ENCODE measurements at regions not wholly inside any gene's neighbourhood (a gene's known extent, or its start where the extent isn't known, plus 50 kb on each side); places are given as distances from the start of the nearest gene placed in this dataset.

DNA sequence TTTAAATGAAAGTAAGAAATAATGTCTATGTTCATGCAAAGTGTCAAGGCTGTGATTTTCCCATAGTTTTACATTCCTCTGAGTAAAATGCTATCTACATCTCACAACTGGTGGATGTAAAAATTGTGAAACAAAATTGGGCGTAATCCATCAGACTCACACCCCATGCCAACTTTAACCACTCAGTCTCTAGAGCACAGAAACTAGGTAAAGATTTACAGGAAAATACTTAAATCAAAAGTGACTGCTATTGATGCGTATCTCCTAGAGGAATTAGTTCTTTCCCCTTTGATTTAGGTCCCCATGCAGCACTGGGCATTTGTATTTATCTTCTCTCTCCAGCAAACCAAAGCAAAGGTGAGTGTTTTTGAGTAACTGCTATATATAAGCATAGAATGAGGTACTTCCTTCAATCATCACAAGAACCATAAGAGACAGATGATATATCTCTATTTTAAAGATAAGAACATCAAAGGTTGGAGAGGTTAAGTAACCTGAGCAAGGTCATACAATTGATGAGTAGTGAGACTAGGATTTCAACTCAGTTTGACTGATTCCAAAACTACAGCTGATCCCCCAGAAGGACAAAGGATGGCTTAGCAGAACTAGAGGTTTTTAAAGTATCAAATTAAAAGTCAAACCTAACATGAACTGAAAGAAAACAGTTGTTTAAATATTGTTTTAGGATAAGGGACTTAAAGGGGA, 594.0 kb upstream of the ACVR2A start:
- Mint-ChIP-seq H3K4me3 (no peak overlapping the region), H3K27ac (peak overlapping the region in 1 of 2 donors; percentile 53), H3K27me3 (peaks cover 7% of the 10 kb centered on the region), H3K9me3 (peaks cover 0 to 8% of the 10 kb centered on the region in 2 donors), H3K4me1 (no peaks in the 10 kb centered on the region)
- no peak for DNase-seq
- ATAC-seq, result no peak

DNA sequence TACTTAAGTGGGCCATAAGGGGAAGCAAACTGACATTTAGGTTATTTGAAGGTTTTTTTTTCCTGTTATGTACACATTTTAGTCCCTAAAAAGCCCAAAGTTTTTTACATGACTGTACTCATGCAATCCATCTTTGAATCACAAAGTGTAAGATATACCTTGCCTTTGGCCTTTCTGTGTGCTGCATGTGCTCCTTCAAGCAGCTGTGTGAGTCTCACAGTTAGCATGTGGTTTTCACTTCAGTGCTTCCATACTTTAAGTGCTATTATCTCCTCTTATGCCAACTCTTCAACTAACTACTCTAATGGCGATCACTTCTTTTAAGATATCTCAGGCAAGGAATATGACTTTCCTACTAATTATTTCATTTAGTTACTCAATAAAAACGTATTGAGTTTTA, 597.1 kb upstream of the ACVR2A start:
- ATAC-seq, result no peak

DNA sequence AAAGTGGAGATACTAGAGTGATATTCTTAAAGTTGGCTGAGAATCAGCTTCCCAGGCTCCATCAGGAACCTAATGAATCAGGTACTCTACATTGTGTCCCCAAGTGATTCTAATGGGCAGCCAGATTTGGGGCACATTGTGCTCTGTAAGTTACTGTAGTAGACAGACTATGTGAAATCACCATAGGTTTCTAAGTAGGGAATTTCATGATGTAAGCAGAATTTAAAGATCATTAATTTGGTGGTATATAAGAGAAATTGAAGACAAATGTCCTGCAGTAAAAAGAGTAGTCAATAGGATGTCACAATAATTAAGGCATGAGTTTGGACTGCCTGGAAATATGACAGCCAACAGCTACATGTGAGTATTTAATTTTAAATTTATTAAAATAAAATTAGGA, 602.4 kb upstream of the ACVR2A start:
- ATAC-seq (no peak), DNase-seq (no peak)
- Mint-ChIP-seq H3K27me3 (peaks cover 8% of the 10 kb centered on the region), H3K4me1 (no peaks in the 10 kb centered on the region), H3K9me3 (no peaks in the 10 kb centered on the region), H3K4me3 (no peak overlapping the region), H3K27ac (no peak overlapping the region)

More for the DNA sequence above, 597.1 kb upstream of the ACVR2A start:
- no peak overlapping the region for H3K4me3 Mint-ChIP-seq
- no peak for DNase-seq
- no peaks in the 10 kb centered on the region for H3K27me3 Mint-ChIP-seq
- peaks cover 0 to 3% of the 10 kb centered on the region in 2 donors for H3K9me3 Mint-ChIP-seq
- no peaks in the 10 kb centered on the region for H3K4me1 Mint-ChIP-seq
- H3K27ac Mint-ChIP-seq, result peak overlapping the region in 1 of 2 donors; percentile 9

DNA sequence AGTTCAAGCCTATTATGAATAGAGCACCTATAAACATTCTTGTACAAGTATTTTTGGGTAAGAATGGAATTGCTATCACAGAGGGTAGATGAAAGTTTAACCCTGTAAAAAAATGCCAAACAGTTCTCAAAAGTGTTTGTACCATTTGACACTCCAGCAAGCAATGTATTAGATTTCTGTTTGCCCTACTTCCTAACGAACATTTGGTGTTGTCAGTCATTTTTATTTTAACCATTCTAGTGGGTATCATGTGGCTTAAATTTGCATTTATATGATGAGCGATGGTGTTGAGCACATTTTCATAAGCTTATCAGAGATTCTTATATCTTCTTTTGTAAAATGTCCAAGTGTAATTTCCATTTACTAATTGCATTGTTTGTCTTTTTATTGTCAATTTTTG, 608.2 kb upstream of the ACVR2A start:
- peaks cover 8% of the 10 kb centered on the region for H3K27me3 Mint-ChIP-seq
- no peaks in the 10 kb centered on the region for H3K9me3 Mint-ChIP-seq
- DNase-seq, result no peak
- no peak overlapping the region for H3K27ac Mint-ChIP-seq
- no peak for ATAC-seq
- H3K4me1 Mint-ChIP-seq, result no peaks in the 10 kb centered on the region
- H3K4me3 Mint-ChIP-seq, result no peak overlapping the region

DNA sequence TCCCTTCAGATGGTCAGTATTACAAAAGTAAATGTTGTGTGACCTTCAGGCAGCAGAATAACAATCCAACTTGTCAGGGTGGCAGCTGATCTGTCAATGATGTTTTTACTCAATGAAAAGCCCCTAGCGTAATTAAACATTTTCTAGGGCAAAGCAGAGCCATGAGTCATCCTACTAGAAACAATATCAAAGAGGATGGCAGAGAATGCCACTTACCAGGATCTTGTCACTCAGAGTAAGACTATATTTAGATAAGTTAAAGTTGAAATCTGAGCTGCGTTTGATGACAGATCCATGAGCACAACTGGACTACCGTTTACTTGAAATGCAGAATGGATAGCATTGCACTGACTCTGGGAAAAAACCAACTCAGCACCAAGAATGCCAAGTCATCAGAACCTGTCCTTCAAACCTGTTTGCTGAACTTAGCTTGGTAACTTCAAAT, 612.6 kb upstream of the ACVR2A start:
- no peaks in the 10 kb centered on the region for H3K9me3 Mint-ChIP-seq

DNA sequence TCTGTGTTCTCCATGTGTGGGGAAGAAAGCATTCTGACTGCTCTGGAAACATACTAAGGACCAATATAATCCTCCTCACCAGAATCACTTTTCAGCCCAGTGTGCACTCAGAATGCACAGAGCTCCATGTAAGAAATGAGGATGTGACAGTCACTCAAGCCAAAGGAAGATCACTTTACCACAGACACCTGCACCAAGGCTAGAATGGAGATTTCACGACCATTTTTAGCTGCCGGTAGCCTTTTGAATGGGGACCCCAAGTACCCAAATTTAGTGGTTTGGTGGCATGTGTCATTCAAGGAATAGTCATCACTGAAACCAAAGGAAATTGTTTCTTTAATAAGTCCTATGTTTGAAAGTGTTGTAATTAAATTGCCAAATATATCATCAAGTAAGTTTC, 613.2 kb upstream of the ACVR2A start:
- no peak for DNase-seq
- peak; percentile 54 for ATAC-seq
- Mint-ChIP-seq H3K4me3 (no peak overlapping the region), H3K27me3 (no peaks in the 10 kb centered on the region), H3K27ac (no peak overlapping the region), H3K4me1 (no peaks in the 10 kb centered on the region), H3K9me3 (no peaks in the 10 kb centered on the region)

More for the DNA sequence above, 612.6 kb upstream of the ACVR2A start:
- Mint-ChIP-seq H3K27me3 (no peaks in the 10 kb centered on the region), H3K4me3 (no peak overlapping the region), H3K27ac (no peak overlapping the region), H3K4me1 (no peaks in the 10 kb centered on the region)
- ATAC-seq (no peak), DNase-seq (no peak)

DNA sequence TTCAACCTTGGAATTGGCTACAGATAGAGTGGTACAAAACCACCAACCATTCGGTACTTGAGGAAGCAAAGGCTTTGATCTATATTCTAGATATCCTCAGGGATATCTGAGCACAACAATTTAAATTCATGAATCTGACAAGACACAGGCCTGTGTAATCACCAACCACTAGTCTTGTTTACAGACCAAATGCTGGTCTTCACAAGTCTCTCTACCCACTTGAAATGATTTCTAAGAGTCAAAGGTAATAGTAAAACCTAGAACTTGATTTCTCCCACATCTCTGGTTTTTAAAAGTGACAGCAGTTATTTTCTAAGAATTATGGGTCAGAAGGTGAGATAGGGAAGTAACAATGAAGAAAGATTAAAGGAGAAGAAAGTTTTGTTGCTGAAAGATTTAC, 613.7 kb upstream of the ACVR2A start:
- no peak overlapping the region for H3K4me3 Mint-ChIP-seq
- no peaks in the 10 kb centered on the region for H3K4me1 Mint-ChIP-seq
- no peak for ATAC-seq
- H3K27ac Mint-ChIP-seq, result no peak overlapping the region
- H3K27me3 Mint-ChIP-seq, result no peaks in the 10 kb centered on the region
- no peaks in the 10 kb centered on the region for H3K9me3 Mint-ChIP-seq
- no peak for DNase-seq

DNA sequence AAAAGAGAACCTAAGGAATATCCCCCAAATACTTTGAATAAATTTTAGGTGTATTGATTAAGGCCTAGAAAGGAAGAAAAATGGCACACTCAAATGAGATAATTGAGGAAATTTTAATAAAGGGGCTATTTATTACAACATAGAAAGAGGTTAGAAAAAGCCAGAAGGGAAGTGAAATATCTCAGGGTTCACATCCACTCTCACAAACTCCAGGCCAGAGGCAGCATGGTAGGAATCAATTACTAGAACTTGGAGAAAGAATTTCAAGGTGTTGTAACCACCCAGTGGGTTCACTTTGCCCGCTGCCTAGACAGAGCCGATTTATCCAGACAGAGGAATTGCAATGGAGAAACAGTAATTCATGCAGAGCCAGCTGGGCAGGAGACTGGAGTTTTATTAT, 617.5 kb upstream of the ACVR2A start:
- H3K9me3 Mint-ChIP-seq, result peaks cover 0 to 3% of the 10 kb centered on the region in 2 donors
- ATAC-seq, result no peak
- no peak overlapping the region for H3K4me3 Mint-ChIP-seq
- no peak overlapping the region for H3K27ac Mint-ChIP-seq
- no peaks in the 10 kb centered on the region for H3K27me3 Mint-ChIP-seq
- H3K4me1 Mint-ChIP-seq, result no peaks in the 10 kb centered on the region
- no peak for DNase-seq

DNA sequence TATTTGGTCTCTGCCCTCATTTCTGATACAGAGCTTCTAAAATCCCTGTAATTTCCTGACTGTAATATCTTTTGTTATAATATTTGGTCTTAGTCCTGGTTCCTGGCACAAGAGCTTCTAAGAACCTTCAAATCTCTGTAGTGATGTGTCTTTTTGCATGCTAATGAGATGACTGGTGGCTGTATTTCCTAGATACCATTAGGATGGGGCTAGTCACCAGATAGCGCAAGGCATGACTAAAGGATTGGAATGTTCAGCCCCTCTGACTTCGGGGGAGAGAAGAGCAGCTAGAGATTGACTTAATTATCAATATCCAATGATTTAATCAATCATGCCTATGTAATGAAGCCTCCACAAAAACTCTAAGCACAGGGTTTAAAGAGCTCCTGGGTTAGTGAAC, 620.8 kb upstream of the ACVR2A start:
- H3K27me3 Mint-ChIP-seq, result no peaks in the 10 kb centered on the region
- H3K4me3 Mint-ChIP-seq, result no peak overlapping the region

DNA sequence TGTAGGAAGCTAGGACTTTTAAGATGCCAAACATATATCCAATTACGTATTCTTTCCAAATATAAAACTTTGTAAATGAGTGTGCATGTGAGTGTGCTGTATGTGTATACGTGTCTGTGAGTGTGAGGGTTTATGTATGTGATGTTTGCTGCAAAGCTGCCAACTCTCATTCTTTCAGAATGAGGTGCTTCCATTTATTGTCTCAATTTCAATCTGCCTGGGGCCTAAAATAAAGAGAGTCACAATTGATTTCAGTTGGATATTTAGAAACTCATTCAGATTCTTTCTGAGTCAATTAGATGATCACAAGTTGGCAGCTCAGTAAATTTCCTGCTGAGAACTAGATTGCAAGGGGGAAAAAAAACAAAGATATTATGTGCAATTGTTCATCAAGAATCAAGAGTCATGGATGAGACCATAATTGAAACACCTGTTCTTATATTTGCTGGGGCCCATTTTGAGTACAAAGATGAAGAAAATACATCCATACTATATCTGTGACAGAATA, 621.2 kb upstream of the ACVR2A start:
- DNase-seq, result no peak
- peaks cover 9 to 19% of the 10 kb centered on the region in 2 donors for H3K9me3 Mint-ChIP-seq
- no peak overlapping the region for H3K4me3 Mint-ChIP-seq
- no peaks in the 10 kb centered on the region for H3K27me3 Mint-ChIP-seq
- H3K4me1 Mint-ChIP-seq, result no peaks in the 10 kb centered on the region
- no peak overlapping the region for H3K27ac Mint-ChIP-seq
- ATAC-seq, result no peak

More for the DNA sequence above, 620.8 kb upstream of the ACVR2A start:
- peaks cover 8 to 19% of the 10 kb centered on the region in 2 donors for H3K9me3 Mint-ChIP-seq
- no peak overlapping the region for H3K27ac Mint-ChIP-seq
- no peaks in the 10 kb centered on the region for H3K4me1 Mint-ChIP-seq
- no peak for ATAC-seq
- DNase-seq, result no peak

DNA sequence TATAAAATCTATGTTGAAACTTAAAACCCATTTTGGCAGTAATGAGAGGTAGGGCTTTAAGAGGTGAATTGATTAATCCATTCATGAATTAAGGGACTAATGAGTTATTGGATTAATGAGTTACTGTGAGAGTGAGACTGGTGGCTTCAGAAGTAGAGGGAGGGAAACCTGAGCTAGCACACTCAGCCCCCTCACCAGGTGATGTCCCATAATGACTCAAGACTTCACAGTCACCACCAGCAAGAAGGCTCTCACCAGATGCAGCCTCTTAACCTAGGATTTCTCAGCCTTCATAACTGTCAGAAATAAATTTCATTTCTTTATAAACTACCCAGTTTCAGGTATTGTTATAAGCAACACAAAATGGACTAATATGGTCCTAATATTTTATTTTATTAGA, 621.7 kb upstream of the ACVR2A start:
- Mint-ChIP-seq H3K4me3 (no peak overlapping the region), H3K4me1 (no peaks in the 10 kb centered on the region), H3K27ac (no peak overlapping the region), H3K27me3 (no peaks in the 10 kb centered on the region), H3K9me3 (peaks cover 9 to 19% of the 10 kb centered on the region in 2 donors)
- no peak for DNase-seq
- no peak for ATAC-seq

DNA sequence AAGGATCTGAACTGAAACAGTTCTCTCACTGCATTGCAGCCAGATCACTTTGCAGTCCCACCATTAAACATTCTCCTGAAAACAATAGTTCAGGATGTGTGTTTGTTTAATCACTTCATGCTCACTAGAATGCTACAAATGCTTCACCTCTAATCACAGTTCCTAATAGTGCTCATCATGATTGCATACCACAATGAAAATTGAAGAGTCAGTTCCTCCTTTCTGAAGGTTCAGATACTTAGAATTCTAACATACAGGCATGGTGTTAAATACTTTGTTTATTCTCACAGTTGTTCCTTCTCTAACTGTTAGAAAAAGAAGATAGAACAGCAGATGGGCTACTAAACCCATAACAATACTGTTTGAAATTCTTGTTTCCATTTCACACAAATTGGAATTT, 622.3 kb upstream of the ACVR2A start:
- Mint-ChIP-seq H3K4me3 (no peak overlapping the region), H3K27me3 (no peaks in the 10 kb centered on the region), H3K27ac (no peak overlapping the region), H3K9me3 (peaks cover 9 to 19% of the 10 kb centered on the region in 2 donors), H3K4me1 (no peaks in the 10 kb centered on the region)
- DNase-seq (no peak), ATAC-seq (no peak)

DNA sequence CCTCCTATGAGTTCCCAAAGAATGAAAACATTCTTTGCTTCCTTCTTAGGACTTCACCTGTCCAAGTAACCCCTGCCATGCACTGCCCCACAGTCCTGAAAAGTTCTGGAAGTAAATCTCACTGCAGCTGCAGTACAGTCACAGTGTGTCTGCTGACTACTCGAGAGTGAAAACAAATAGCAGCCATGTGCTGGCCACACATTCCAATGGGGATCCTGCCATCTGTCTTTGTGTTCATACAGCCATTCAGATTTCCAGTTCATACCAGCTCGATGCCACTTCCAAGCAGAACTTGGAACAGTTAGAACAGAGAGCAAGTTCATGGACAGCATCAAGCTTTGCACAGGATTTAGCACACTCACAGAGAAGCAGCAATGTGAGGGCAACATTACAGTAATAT, 629.9 kb upstream of the ACVR2A start:
- H3K27me3 Mint-ChIP-seq, result no peaks in the 10 kb centered on the region
- ATAC-seq, result no peak
- H3K9me3 Mint-ChIP-seq, result peaks cover 5 to 17% of the 10 kb centered on the region in 2 donors
- no peak for DNase-seq
- no peak overlapping the region for H3K27ac Mint-ChIP-seq
- no peak overlapping the region for H3K4me3 Mint-ChIP-seq
- H3K4me1 Mint-ChIP-seq, result no peaks in the 10 kb centered on the region

DNA sequence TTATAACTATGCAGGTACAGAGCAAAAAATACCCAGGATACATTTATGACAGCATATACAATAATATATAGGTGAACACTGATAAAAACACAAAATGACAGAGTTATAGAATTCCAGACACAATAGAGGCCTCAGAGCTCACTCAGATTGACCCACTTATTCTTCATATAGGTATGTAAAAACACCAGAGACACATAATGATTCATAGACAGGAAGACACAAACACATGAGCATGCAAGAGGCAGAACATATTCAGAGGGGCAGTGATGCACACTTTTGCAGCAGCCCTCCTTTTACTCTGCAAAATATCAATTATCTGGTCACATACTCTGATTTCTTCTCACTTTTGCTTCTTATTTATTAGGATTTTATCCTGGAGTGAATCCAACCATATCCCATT, 633.3 kb upstream of the ACVR2A start:
- ATAC-seq, result no peak
- Mint-ChIP-seq H3K4me3 (no peak overlapping the region), H3K27ac (no peak overlapping the region), H3K27me3 (no peaks in the 10 kb centered on the region), H3K4me1 (no peaks in the 10 kb centered on the region), H3K9me3 (peaks cover 5 to 15% of the 10 kb centered on the region in 2 donors)
- no peak for DNase-seq

DNA sequence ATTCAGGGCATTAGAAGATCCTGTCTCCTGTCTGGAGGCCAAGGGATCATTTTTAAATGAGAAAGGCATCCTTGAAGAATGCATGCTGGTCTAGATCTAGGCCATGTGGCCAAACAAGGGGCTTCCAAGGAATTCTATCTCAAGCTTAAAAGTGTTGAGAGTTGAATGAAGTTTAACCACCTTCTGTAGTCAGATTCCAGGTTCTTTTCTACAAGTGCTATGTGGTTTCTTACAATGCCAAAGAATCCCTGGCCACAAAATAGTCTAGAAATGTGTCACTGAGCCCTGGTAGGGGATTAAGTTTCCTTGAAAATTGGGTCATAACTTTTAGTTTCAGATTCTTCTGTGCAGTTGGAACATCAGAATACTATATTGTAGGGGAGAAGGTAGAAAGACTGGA, 640.7 kb upstream of the ACVR2A start:
- Mint-ChIP-seq H3K4me1 (no peaks in the 10 kb centered on the region), H3K27ac (no peak overlapping the region), H3K4me3 (no peak overlapping the region), H3K9me3 (peaks cover 9 to 19% of the 10 kb centered on the region in 2 donors), H3K27me3 (peaks cover 10% of the 10 kb centered on the region)
- no peak for DNase-seq
- ATAC-seq, result no peak

DNA sequence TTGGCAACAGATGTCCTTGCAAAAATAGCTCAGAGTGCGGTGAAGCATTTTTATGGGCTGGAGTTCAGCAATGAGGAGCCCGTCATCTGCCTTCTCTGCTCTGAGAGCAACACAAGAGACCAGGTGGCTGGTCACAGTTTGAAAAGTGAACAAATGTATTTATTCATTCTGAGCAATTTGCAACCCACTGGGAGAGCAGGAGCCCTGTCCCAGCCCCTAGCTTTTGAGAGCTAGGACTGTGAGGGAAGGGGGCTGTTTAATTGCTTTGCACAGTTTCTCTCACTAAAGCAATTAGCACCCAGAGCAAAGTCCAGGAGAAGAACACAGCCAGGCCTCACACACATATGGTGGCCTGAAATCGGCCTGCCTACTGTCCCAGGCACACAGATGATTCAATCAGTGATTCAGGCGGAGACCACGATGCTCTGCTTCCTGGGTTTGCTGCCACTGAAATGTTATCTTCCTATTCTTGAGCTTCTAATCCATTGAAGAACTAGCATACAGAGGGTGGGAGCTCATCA, 646.1 kb upstream of the ACVR2A start:
- DNase-seq (no peak), ATAC-seq (no peak)
- peaks cover 10% of the 10 kb centered on the region for H3K27me3 Mint-ChIP-seq
- no peak overlapping the region for H3K27ac Mint-ChIP-seq
- H3K9me3 Mint-ChIP-seq, result peaks cover 4 to 9% of the 10 kb centered on the region in 2 donors
- H3K4me3 Mint-ChIP-seq, result no peak overlapping the region
- H3K4me1 Mint-ChIP-seq, result no peaks in the 10 kb centered on the region
